Parathyroid adenoma (tissue), 2 donors: ENCODE measurements at regions not wholly inside any gene's neighbourhood (a gene's known extent, or its start where the extent isn't known, plus 50 kb on each side); places are given as distances from the start of the nearest gene placed in this dataset.
"Not testable (repeated sequence)": the region's sequence is repeated elsewhere in the genome, so short reads cannot be mapped to it uniquely, and the experiment has no call there.

Experiments
- H2AFZ ChIP-seq: fragments of 300-600 bp; sonication (generic); one replicate; pipeline ENCODE4 v1.7.0; 2017; ENCODE audit warnings: antibody characterized with exemption, mild to moderate bottlenecking
- H3K27ac ChIP-seq: fragments of 300-600 bp; sonication (generic); one replicate; pipeline ENCODE4 v1.7.0; 2017
- H3K27me3 ChIP-seq: fragments of 300-600 bp; sonication (generic); one replicate; pipeline ENCODE4 v1.7.0; 2017; ENCODE audit warnings: low read length; ENCODE audit not compliant: control insufficient read depth, insufficient read depth
- H3K36me3 ChIP-seq: fragments of 300-600 bp; sonication (generic); one replicate; pipeline ENCODE4 v1.7.0; 2017; ENCODE audit warnings: low read length; ENCODE audit not compliant: control insufficient read depth, insufficient read depth
- H3K4me1 ChIP-seq: fragments of 300-600 bp; sonication (generic); one replicate; pipeline ENCODE4 v1.7.0; 2017; ENCODE audit warnings: control low read depth
- H3K4me2 ChIP-seq: fragments of 300-600 bp; sonication (generic); one replicate; pipeline ENCODE4 v1.7.0; 2017; ENCODE audit warnings: low read length
- H3K4me3 ChIP-seq: fragments of 300-600 bp; sonication (generic); one replicate; pipeline ENCODE4 v1.7.0; 2017; ENCODE audit warnings: low read depth, low read length
- H3K79me2 ChIP-seq: fragments of 300-600 bp; sonication (generic); one replicate; pipeline ENCODE4 v1.7.0; 2017; ENCODE audit warnings: control low read depth
- H3K9ac ChIP-seq: fragments of 300-600 bp; sonication (generic); one replicate; pipeline ENCODE4 v1.7.0; 2017; ENCODE audit warnings: mild to moderate bottlenecking
- H3K9me3 ChIP-seq: fragments of 300-600 bp; sonication (generic); one replicate; pipeline ENCODE4 v1.7.0; 2017; ENCODE audit warnings: low read length; ENCODE audit not compliant: control insufficient read depth
- CTCF ChIP-seq: fragments of 300-600 bp; sonication (generic); IDR thresholded peaks from one replicate; pipeline ENCODE4 v1.7.0; 2017; ENCODE audit warnings: antibody characterized with exemption, mild to moderate bottlenecking
- donor health status: primary hyperparathyroidism.

- H3K27ac ChIP-seq = no peak overlapping the region
- peaks cover 3% of the 10 kb centered on the region for H3K27me3 ChIP-seq
- no peaks in the 10 kb centered on the region for H3K4me1 ChIP-seq
- no peak overlapping the region for H3K9ac ChIP-seq
- no peak for TF ChIP-seq CTCF
- H3K4me2 ChIP-seq = no peak overlapping the region
- H3K9me3 ChIP-seq = no peaks in the 10 kb centered on the region
- H3K4me3 ChIP-seq = no peak overlapping the region
- no peaks in the 10 kb centered on the region for H3K36me3 ChIP-seq
- H3K79me2 ChIP-seq = no peaks in the 10 kb centered on the region
- H2AFZ ChIP-seq = no peak overlapping the region
Observed at GRCh38 chr5:36496471-36496870, 109.9 kb upstream of the SLC1A3 start.

- Histone ChIP-seq H3K4me1 (no peaks in the 10 kb centered on the region), H3K9me3 (no peaks in the 10 kb centered on the region), H3K4me2 (no peak overlapping the region), H3K36me3 (no peaks in the 10 kb centered on the region), H3K79me2 (no peaks in the 10 kb centered on the region), H3K27me3 (no peaks in the 10 kb centered on the region), H3K9ac (no peak overlapping the region), H3K27ac (no peak overlapping the region), H2AFZ (no peak overlapping the region), H3K4me3 (no peak overlapping the region)
- TF ChIP-seq CTCF = no peak
Observed at GRCh38 chr5:36502608-36503007, 103.8 kb upstream of the SLC1A3 start.

- no peak overlapping the region for H3K4me2 ChIP-seq
- no peak for TF ChIP-seq CTCF
- no peaks in the 10 kb centered on the region for H3K9me3 ChIP-seq
- no peaks in the 10 kb centered on the region for H3K36me3 ChIP-seq
- H2AFZ ChIP-seq = no peak overlapping the region
- no peaks in the 10 kb centered on the region for H3K79me2 ChIP-seq
- H3K4me3 ChIP-seq = no peak overlapping the region
- H3K4me1 ChIP-seq = no peaks in the 10 kb centered on the region
- H3K9ac ChIP-seq = no peak overlapping the region
- H3K27me3 ChIP-seq = no peaks in the 10 kb centered on the region
- H3K27ac ChIP-seq = no peak overlapping the region
Observed at GRCh38 chr5:36505021-36505420, 101.4 kb upstream of the SLC1A3 start.

GRCh38 chr5:36507332-36507952, 99.0 kb upstream of the SLC1A3 start:
- Histone ChIP-seq H3K4me3 (no peak overlapping the region), H3K9me3 (no peaks in the 10 kb centered on the region), H3K27me3 (no peaks in the 10 kb centered on the region), H3K4me2 (no peak overlapping the region), H3K36me3 (no peaks in the 10 kb centered on the region), H3K79me2 (no peaks in the 10 kb centered on the region), H3K4me1 (no peaks in the 10 kb centered on the region), H3K27ac (no peak overlapping the region), H2AFZ (no peak overlapping the region), H3K9ac (no peak overlapping the region)
- TF ChIP-seq CTCF = peak; percentile 67

- H2AFZ ChIP-seq, H3K36me3 ChIP-seq, H3K27ac ChIP-seq, H3K9ac ChIP-seq, H3K79me2 ChIP-seq, H3K4me3 ChIP-seq, H3K27me3 ChIP-seq, H3K4me1 ChIP-seq, H3K9me3 ChIP-seq, H3K4me2 ChIP-seq: not testable (repeated sequence)
Observed at GRCh38 chr5:36508331-36508730, 98.1 kb upstream of the SLC1A3 start.

GRCh38 chr5:36513647-36514046, 92.8 kb upstream of the SLC1A3 start:
- H3K4me3 ChIP-seq, H3K79me2 ChIP-seq, H3K4me2 ChIP-seq, H3K27ac ChIP-seq, H3K27me3 ChIP-seq, H3K9ac ChIP-seq, H3K9me3 ChIP-seq, H3K4me1 ChIP-seq, H2AFZ ChIP-seq, H3K36me3 ChIP-seq: not testable (repeated sequence)
